ENCODE measurements at regions not wholly inside any gene's neighbourhood (a gene's known extent, or its start where the extent isn't known, plus 50 kb on each side); places are given as distances from the start of the nearest gene placed in this dataset.
A peak's percentile ranks its signal among the peaks of the same experiment; 100 is the strongest.
"Not testable (repeated sequence)": the region's sequence is repeated elsewhere in the genome, so short reads cannot be mapped to it uniquely, and the experiment has no call there.

DNA sequence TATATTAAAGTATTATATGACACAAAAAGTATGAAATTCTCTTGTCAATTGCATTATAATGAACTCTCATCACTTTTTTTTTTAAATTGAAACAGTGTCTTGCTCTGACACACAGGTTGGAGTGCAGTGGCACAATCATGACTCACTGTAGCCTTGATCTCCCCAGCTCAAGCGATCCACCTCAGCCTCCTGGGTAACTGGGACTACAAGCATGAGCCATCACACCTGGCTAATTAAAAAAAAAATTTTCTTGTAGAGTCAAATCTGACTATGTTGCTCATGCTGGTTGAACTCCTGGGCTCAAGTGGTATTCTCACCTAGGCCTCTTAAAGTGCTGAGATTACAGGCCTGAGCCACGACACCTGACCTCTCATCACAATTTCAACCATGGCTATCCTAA lies 259.3 kb downstream of the S1PR1 start:
- no peak for DNase-seq
- Histone ChIP-seq H3K9me3 (no peaks in the 10 kb centered on the region), H3K27ac (no peak overlapping the region), H3K36me3 (no peaks in the 10 kb centered on the region), H3K27me3 (no peaks in the 10 kb centered on the region), H3K4me1 (no peaks in the 10 kb centered on the region), H3K4me3 (replicated peaks in 1 of 3) (no peak overlapping the region)
- intact Hi-C loops (cut with DNase I) = no loop called here
- TF ChIP-seq, protein P1, sequence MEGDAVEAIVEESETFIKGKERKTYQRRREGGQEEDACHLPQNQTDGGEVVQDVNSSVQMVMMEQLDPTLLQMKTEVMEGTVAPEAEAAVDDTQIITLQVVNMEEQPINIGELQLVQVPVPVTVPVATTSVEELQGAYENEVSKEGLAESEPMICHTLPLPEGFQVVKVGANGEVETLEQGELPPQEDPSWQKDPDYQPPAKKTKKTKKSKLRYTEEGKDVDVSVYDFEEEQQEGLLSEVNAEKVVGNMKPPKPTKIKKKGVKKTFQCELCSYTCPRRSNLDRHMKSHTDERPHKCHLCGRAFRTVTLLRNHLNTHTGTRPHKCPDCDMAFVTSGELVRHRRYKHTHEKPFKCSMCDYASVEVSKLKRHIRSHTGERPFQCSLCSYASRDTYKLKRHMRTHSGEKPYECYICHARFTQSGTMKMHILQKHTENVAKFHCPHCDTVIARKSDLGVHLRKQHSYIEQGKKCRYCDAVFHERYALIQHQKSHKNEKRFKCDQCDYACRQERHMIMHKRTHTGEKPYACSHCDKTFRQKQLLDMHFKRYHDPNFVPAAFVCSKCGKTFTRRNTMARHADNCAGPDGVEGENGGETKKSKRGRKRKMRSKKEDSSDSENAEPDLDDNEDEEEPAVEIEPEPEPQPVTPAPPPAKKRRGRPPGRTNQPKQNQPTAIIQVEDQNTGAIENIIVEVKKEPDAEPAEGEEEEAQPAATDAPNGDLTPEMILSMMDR (IDR thresholded peaks at IDR 0.05) = no peak
- no peak for TF ChIP-seq POLR2A (IDR thresholded peaks at IDR 0.05)
- 85 to 90% methylated on average over 2 of the region's 2 CpGs for WGBS, 2 donors

GRCh38 chr1:101497881-101498559 lies 261.2 kb downstream of the S1PR1 start:
- intact Hi-C loops (cut with DNase I) = no loop called here
- no peak overlapping the region for H3K4me3 ChIP-seq (replicated peaks in 1 of 3)
- WGBS, 2 donors = 62 to 73% methylated on average over 2 of the region's 2 CpGs
- no peaks in the 10 kb centered on the region for H3K4me1 ChIP-seq
- H3K9me3 ChIP-seq = no peaks in the 10 kb centered on the region
- no peak for DNase-seq
- no peak overlapping the region for H3K27ac ChIP-seq
- H3K27me3 ChIP-seq = no peaks in the 10 kb centered on the region
- TF ChIP-seq, protein P1 (IDR thresholded peaks at IDR 0.05) = no peak
- TF ChIP-seq POLR2A (IDR thresholded peaks at IDR 0.05) = no peak
- H3K36me3 ChIP-seq = no peaks in the 10 kb centered on the region

DNA sequence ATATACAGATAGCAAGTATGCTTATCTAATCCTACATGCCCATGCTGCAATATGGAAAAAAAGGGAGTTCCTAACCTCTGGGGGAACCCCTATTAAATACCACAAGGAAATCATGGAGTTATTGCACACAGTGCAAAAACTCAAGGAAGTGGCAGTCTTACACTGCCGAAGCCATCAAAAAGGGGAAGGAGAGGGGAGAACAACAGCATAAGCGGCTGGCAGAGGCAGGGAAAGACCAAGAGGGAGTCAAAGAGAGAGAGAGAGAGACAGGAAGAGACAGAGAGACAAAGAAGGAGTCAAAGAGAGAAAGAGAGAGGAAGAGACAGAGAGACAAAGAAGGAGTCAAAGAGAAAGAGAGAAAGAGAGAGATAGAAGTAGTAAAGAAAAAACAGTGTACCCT lies 267.3 kb downstream of the S1PR1 start:
- H3K4me1 ChIP-seq; H3K27me3 ChIP-seq; DNase-seq; H3K9me3 ChIP-seq; H3K36me3 ChIP-seq; H3K27ac ChIP-seq; intact Hi-C loops (cut with DNase I); H3K4me3 ChIP-seq (replicated peaks in 1 of 3): not testable (repeated sequence)
- 89 to 90% methylated on average over 2 of the region's 2 CpGs for WGBS, 2 donors

- intact Hi-C loops (cut with DNase I); H3K9me3 ChIP-seq; H3K4me3 ChIP-seq (replicated peaks in 1 of 3); H3K27me3 ChIP-seq; H3K27ac ChIP-seq; H3K4me1 ChIP-seq; H3K36me3 ChIP-seq; DNase-seq: not testable (repeated sequence)
- 74 to 81% methylated on average over 5 of the region's 5 CpGs for WGBS, 2 donors
These were observed 268.4 kb downstream of the S1PR1 start for GRCh38 chr1:101505240-101505639.

- peak; percentile 6 to 13 for DNase-seq
- Histone ChIP-seq H3K9me3 (no peaks in the 10 kb centered on the region), H3K27me3 (no peaks in the 10 kb centered on the region), H3K4me1 (no peaks in the 10 kb centered on the region), H3K27ac (no peak overlapping the region), H3K36me3 (no peaks in the 10 kb centered on the region), H3K4me3 (replicated peaks in 1 of 3) (no peak overlapping the region)
- no peak for TF ChIP-seq POLR2A (IDR thresholded peaks at IDR 0.05)
- TF ChIP-seq, protein P1 (IDR thresholded peaks at IDR 0.05) = peak; percentile 32 to 77 (median 38)
- intact Hi-C loops (cut with DNase I) = no loop called here
- 55 to 96% methylated on average over 1 of the region's 1 CpG for WGBS, 2 donors
These were observed 269.8 kb downstream of the S1PR1 start for GRCh38 chr1:101506541-101507164.

DNA sequence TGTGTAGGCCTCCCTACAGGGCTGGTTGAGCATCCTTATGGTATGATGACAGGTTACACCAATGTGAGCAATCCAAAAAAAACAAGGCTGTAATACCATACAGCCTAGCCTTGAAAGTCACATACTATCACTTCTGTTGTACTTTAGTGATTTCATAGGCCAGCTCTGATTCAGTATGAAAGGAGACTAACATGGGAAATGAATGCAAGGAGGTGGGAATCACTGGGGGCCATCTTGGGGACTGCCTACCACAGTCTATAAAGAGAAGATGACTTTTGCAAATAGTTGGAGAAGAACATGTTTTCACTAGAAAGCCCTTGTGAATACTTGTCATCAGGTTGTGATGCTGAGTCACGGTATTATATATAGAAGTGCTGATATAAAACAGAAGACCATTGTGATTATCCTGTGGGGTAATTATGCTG lies 270.7 kb downstream of the S1PR1 start:
- Histone ChIP-seq H3K27me3 (no peaks in the 10 kb centered on the region), H3K9me3 (no peaks in the 10 kb centered on the region), H3K4me1 (no peaks in the 10 kb centered on the region), H3K27ac (no peak overlapping the region), H3K36me3 (no peaks in the 10 kb centered on the region), H3K4me3 (replicated peaks in 1 of 3) (no peak overlapping the region)
- WGBS, 2 donors = 67 to 83% methylated on average over 1 of the region's 1 CpG
- no peak for TF ChIP-seq POLR2A (IDR thresholded peaks at IDR 0.05)
- TF ChIP-seq, protein P1 (IDR thresholded peaks at IDR 0.05) = no peak
- no peak for DNase-seq
- intact Hi-C loops (cut with DNase I) = no loop called here
